ENCODE measurements at regions not wholly inside any gene's neighbourhood (a gene's known extent, or its start where the extent isn't known, plus 50 kb on each side); places are given as distances from the start of the nearest gene placed in this dataset.

GRCh38 chr1:184919892-184920291, 54.4 kb downstream of the NIBAN1 start:
- no peak overlapping the region for H2AFZ ChIP-seq (ENCODE audit: insufficient read depth, low read length, poor library complexity)
- H3K23ac ChIP-seq (ENCODE audit: low read length): no peak overlapping the region
- H2BK12ac ChIP-seq (ENCODE audit: low read length): no peak overlapping the region
- no peak overlapping the region for H3K18ac ChIP-seq (ENCODE audit: low read length)
- no peaks in the 10 kb centered on the region for H3K27me3 ChIP-seq (ENCODE audit: insufficient read depth, low read length)
- no peak overlapping the region for H3K4me3 ChIP-seq (ENCODE audit: low read depth, low read length)
- H4K12ac ChIP-seq (ENCODE audit: low read depth, low read length): no peak overlapping the region
- H4K8ac ChIP-seq (ENCODE audit: low read depth, low read length): no peak overlapping the region
- no peak overlapping the region for H3K4ac ChIP-seq (ENCODE audit: low read depth, low read length)
- no CpG with 5 or more reads among the region's 4 CpGs for WGBS (ENCODE audit: extremely low coverage, insufficient coverage, insufficient read length)
- no peak overlapping the region for H2BK120ac ChIP-seq (ENCODE audit: insufficient read depth, low read length, poor library complexity)
- H4K91ac ChIP-seq (ENCODE audit: low read depth, low read length): no peak overlapping the region
- H2AK5ac ChIP-seq (ENCODE audit: low read length): no peak overlapping the region
- no peak overlapping the region for H3K14ac ChIP-seq (ENCODE audit: low read length)
- H2BK5ac ChIP-seq (ENCODE audit: low read depth, low read length, poor library complexity): no peak overlapping the region
- H3K4me2 ChIP-seq (ENCODE audit: low read length): no peak overlapping the region
- H3K4me1 ChIP-seq (ENCODE audit: control insufficient read depth in 1 of 2, insufficient read depth in 2 of 2, low read length in 2 of 2): no peaks in the 10 kb centered on the region
- no peaks in the 10 kb centered on the region for H3K9me3 ChIP-seq (ENCODE audit: insufficient read depth, low read depth, low read length)
- no peak overlapping the region for H3K9ac ChIP-seq (ENCODE audit: low read length)
- no peaks in the 10 kb centered on the region for H3K79me1 ChIP-seq (ENCODE audit: low read length)
- H3K79me2 ChIP-seq (ENCODE audit: control insufficient read depth, insufficient read depth, low read length, poor library complexity): no peaks in the 10 kb centered on the region
- H3K36me3 ChIP-seq (ENCODE audit: control insufficient read depth in 1 of 2, insufficient read depth in 2 of 2, low read length in 2 of 2): no peaks in the 10 kb centered on the region
- no peak for DNase-seq
- H3K27ac ChIP-seq (ENCODE audit: low read depth, low read length): no peak overlapping the region

GRCh38 chr1:184915463-184916090, 58.7 kb downstream of the NIBAN1 start:
- H2BK120ac ChIP-seq (ENCODE audit: insufficient read depth, low read length, poor library complexity): no peak overlapping the region
- H3K14ac ChIP-seq (ENCODE audit: low read length): no peak overlapping the region
- no peaks in the 10 kb centered on the region for H3K79me2 ChIP-seq (ENCODE audit: control insufficient read depth, insufficient read depth, low read length, poor library complexity)
- H3K4ac ChIP-seq (ENCODE audit: low read depth, low read length): no peak overlapping the region
- no peak overlapping the region for H2AFZ ChIP-seq (ENCODE audit: insufficient read depth, low read length, poor library complexity)
- no peaks in the 10 kb centered on the region for H3K4me1 ChIP-seq (ENCODE audit: control insufficient read depth in 1 of 2, insufficient read depth in 2 of 2, low read length in 2 of 2)
- H3K4me3 ChIP-seq (ENCODE audit: low read depth, low read length): no peak overlapping the region
- no peak overlapping the region for H2BK12ac ChIP-seq (ENCODE audit: low read length)
- H2BK5ac ChIP-seq (ENCODE audit: low read depth, low read length, poor library complexity): no peak overlapping the region
- H3K18ac ChIP-seq (ENCODE audit: low read length): no peak overlapping the region
- H3K9ac ChIP-seq (ENCODE audit: low read length): no peak overlapping the region
- H4K8ac ChIP-seq (ENCODE audit: low read depth, low read length): no peak overlapping the region
- no peak overlapping the region for H3K23ac ChIP-seq (ENCODE audit: low read length)
- no peak overlapping the region for H4K12ac ChIP-seq (ENCODE audit: low read depth, low read length)
- no CpG with 5 or more reads among the region's 3 CpGs for WGBS (ENCODE audit: extremely low coverage, insufficient coverage, insufficient read length)
- H3K27me3 ChIP-seq (ENCODE audit: insufficient read depth, low read length): no peaks in the 10 kb centered on the region
- no peaks in the 10 kb centered on the region for H3K79me1 ChIP-seq (ENCODE audit: low read length)
- no peak for DNase-seq
- no peak overlapping the region for H4K91ac ChIP-seq (ENCODE audit: low read depth, low read length)
- H2AK5ac ChIP-seq (ENCODE audit: low read length): no peak overlapping the region
- no peaks in the 10 kb centered on the region for H3K9me3 ChIP-seq (ENCODE audit: insufficient read depth, low read depth, low read length)
- H3K27ac ChIP-seq (ENCODE audit: low read depth, low read length): no peak overlapping the region
- H3K4me2 ChIP-seq (ENCODE audit: low read length): no peak overlapping the region
- H3K36me3 ChIP-seq (ENCODE audit: control insufficient read depth in 1 of 2, insufficient read depth in 2 of 2, low read length in 2 of 2): no peaks in the 10 kb centered on the region

GRCh38 chr1:184914149-184914548, 60.2 kb downstream of the NIBAN1 start:
- Histone ChIP-seq H2AK5ac (ENCODE audit: low read length) (no peak overlapping the region), H3K9ac (ENCODE audit: low read length) (no peak overlapping the region), H2BK120ac (ENCODE audit: insufficient read depth, low read length, poor library complexity) (no peak overlapping the region), H3K79me1 (ENCODE audit: low read length) (no peaks in the 10 kb centered on the region), H3K4me2 (ENCODE audit: low read length) (no peak overlapping the region), H2BK5ac (ENCODE audit: low read depth, low read length, poor library complexity) (no peak overlapping the region), H3K4me3 (ENCODE audit: low read depth, low read length) (no peak overlapping the region), H3K23ac (ENCODE audit: low read length) (no peak overlapping the region), H3K18ac (ENCODE audit: low read length) (no peak overlapping the region), H2BK12ac (ENCODE audit: low read length) (no peak overlapping the region), H3K79me2 (ENCODE audit: control insufficient read depth, insufficient read depth, low read length, poor library complexity) (no peaks in the 10 kb centered on the region), H3K36me3 (ENCODE audit: control insufficient read depth in 1 of 2, insufficient read depth in 2 of 2, low read length in 2 of 2) (no peaks in the 10 kb centered on the region), H4K91ac (ENCODE audit: low read depth, low read length) (no peak overlapping the region), H4K12ac (ENCODE audit: low read depth, low read length) (no peak overlapping the region), H3K4me1 (ENCODE audit: control insufficient read depth in 1 of 2, insufficient read depth in 2 of 2, low read length in 2 of 2) (no peaks in the 10 kb centered on the region), H3K27me3 (ENCODE audit: insufficient read depth, low read length) (no peaks in the 10 kb centered on the region), H3K4ac (ENCODE audit: low read depth, low read length) (no peak overlapping the region), H3K14ac (ENCODE audit: low read length) (no peak overlapping the region), H3K27ac (ENCODE audit: low read depth, low read length) (no peak overlapping the region), H3K9me3 (ENCODE audit: insufficient read depth, low read depth, low read length) (no peaks in the 10 kb centered on the region), H2AFZ (ENCODE audit: insufficient read depth, low read length, poor library complexity) (no peak overlapping the region), H4K8ac (ENCODE audit: low read depth, low read length) (no peak overlapping the region)
- DNase-seq: no peak
- no CpG with 5 or more reads among the region's 4 CpGs for WGBS (ENCODE audit: extremely low coverage, insufficient coverage, insufficient read length)

- Histone ChIP-seq H4K8ac (ENCODE audit: low read depth, low read length) (no peak overlapping the region), H2BK120ac (ENCODE audit: insufficient read depth, low read length, poor library complexity) (no peak overlapping the region), H3K36me3 (ENCODE audit: control insufficient read depth in 1 of 2, insufficient read depth in 2 of 2, low read length in 2 of 2) (no peaks in the 10 kb centered on the region), H3K9ac (ENCODE audit: low read length) (no peak overlapping the region), H2AK5ac (ENCODE audit: low read length) (no peak overlapping the region), H2BK12ac (ENCODE audit: low read length) (no peak overlapping the region), H3K4me3 (ENCODE audit: low read depth, low read length) (no peak overlapping the region), H3K18ac (ENCODE audit: low read length) (no peak overlapping the region), H3K14ac (ENCODE audit: low read length) (no peak overlapping the region), H3K27ac (ENCODE audit: low read depth, low read length) (no peak overlapping the region), H2AFZ (ENCODE audit: insufficient read depth, low read length, poor library complexity) (no peak overlapping the region), H3K79me2 (ENCODE audit: control insufficient read depth, insufficient read depth, low read length, poor library complexity) (no peaks in the 10 kb centered on the region), H3K9me3 (ENCODE audit: insufficient read depth, low read depth, low read length) (no peaks in the 10 kb centered on the region), H4K91ac (ENCODE audit: low read depth, low read length) (no peak overlapping the region), H3K4ac (ENCODE audit: low read depth, low read length) (no peak overlapping the region), H2BK5ac (ENCODE audit: low read depth, low read length, poor library complexity) (no peak overlapping the region), H3K79me1 (ENCODE audit: low read length) (no peaks in the 10 kb centered on the region), H3K4me1 (ENCODE audit: control insufficient read depth in 1 of 2, insufficient read depth in 2 of 2, low read length in 2 of 2) (no peaks in the 10 kb centered on the region), H3K27me3 (ENCODE audit: insufficient read depth, low read length) (no peaks in the 10 kb centered on the region), H3K4me2 (ENCODE audit: low read length) (no peak overlapping the region), H3K23ac (ENCODE audit: low read length) (no peak overlapping the region), H4K12ac (ENCODE audit: low read depth, low read length) (no peak overlapping the region)
- no CpG with 5 or more reads among the region's 3 CpGs for WGBS (ENCODE audit: extremely low coverage, insufficient coverage, insufficient read length)
- DNase-seq: no peak
Observed at GRCh38 chr1:184912392-184912791, 61.9 kb downstream of the NIBAN1 start.

Data from trophoblast cell (in vitro differentiated cells and primary cell).